ENCODE measurements at regions not wholly inside any gene's neighbourhood (a gene's known extent, or its start where the extent isn't known, plus 50 kb on each side); places are given as distances from the start of the nearest gene placed in this dataset.
"Not testable (repeated sequence)": the region's sequence is repeated elsewhere in the genome, so short reads cannot be mapped to it uniquely, and the experiment has no call there.

DNA sequence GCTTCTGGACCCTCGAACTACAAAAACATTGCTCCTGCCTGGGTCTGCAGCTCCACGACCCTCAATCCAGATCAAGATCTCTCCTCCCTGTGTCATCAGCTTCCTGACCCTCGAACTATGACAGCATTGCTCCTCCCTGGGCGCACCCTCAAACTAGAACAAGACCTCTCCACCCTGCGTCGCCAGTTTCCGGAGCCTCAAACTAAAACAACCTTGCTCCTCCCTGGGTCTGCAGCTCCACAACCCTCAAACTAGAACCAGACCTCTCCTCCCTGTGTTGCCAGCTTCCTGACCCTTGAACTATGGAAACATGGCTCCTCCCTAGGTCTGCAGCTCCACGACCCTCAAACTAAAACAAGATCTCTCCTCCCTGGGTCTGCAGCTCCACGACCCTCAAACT is 339.7 kb upstream of the SULF2 start:
- DNase-seq (ENCODE audit: low spot score), result no peak

DNA sequence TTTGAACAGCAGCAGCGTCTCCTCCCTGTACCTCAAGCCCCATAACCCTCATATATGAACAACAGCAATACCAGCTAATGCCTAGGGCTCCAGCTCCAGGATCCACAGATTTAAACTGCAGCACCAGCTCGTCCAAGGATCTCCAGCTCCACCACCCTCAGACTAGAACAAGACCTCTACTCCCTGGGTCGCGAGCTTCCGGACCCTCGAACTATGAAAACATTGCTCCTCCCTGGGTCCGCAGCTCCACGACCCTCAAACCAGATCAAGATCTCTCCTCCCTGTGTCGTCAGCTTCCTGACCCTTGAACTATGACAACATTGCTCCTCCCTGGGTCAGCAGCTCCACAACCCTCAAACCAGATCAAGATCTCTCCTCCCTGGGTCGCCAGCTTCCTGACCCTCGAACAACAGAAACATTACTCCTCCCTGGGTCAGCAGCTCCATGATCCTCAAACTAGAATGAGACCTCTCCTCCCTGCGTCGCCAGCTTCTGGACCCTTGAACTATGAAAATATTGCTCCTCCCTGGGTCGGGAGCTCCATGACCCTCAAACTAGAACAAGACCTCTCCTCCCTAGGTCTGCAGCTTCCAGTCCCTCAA is 339.0 kb upstream of the SULF2 start:
- no peak for DNase-seq (ENCODE audit: low spot score)

DNA sequence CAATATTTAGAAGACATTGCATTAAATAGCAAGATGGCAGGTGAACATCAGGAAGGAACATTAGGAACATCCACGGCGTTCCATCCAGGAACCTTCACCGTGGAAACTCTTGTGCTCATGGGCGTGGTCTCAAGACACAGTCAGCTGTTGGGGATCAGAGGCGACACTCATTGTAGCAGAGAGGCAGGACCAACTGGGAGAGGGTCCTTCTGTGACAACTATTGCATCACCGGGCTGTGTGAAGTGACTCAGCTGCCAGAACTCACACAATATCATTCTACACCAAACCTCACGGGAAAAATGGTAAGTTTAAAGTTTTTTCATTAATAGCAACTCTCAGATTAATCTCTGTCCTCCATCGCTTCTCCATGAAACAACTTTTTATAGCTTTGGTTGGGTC is 334.8 kb upstream of the SULF2 start:
- no peak for DNase-seq (ENCODE audit: low spot score)

DNA sequence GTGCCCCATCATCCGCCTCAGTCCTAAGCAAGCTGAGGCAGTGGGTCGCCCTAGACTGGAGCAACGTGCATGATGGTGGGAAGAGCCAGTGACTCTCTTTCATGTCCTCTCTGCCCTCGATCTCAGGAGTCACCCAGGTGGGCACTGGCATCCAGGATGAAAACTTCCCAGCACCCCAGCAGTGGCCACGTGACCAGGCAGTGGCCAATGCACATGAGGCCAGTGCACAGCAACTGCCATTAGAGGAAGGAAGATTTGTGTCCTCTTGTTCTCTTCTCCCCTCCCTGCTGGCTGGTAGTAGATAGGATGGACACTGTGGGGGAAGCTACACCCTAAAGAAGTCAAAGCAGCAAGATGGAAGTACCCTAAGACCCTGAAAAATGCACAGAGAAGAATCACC is 334.1 kb upstream of the SULF2 start:
- DNase-seq (ENCODE audit: low spot score), result not testable (repeated sequence)

DNA sequence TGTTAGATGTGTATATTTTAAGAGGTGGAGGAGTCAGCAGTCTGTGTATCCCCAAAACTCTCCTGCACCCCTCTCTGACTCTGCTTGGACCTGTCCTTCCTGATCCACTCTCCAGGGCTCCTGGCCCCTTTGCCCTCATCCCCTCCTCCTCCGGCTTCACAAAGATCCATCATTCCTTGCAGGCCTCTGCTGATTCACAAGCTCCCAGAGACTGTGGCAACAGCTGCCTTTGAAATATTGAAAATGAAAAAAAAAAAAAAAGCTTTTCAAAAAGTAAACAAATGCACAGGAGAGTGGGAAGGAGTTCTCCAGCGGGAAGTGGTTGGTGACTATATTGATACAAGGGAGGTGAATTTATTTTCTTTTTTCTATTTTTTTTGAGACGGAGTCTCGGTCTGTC is 330.2 kb upstream of the SULF2 start:
- DNase-seq (ENCODE audit: low spot score), result no peak

DNA sequence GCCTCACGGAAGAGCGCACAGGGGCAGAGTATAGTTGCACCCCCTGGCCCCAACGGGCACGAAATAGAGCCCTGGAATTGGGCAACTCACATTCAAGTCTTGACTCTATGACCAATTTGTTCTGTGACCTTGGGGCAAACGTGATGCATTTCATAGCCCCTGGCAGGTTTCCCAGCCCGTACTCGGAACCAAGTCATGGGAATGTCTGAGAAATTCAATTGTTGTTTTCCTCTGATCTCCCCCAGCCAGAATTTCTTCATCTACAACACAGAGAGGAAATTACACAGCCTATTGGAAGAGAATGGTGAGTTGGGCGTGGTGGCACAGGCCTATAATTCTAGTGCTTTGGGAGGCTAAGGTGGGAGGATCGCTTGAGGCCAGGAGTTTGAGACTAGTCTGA is 322.3 kb upstream of the SULF2 start:
- no peak for DNase-seq (ENCODE audit: low spot score)

DNA sequence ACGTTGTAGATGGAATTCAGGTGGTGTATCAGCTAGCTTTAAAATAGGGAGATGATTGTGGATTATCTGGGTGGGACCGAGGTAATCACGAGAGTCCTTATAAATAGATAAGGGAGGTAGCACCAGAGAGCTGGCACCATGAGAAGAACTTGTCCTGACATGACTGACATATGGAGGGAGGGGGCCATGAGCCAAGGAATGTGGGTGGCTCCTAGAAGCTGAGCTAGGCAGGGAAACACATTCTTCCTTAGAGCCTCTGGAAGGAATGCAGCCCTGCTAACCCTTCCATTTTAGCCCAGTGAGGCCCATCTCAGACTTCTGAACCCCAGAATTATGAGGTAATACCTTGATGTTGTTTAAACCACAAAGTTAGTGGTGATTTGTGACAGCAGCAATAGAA is 321.1 kb upstream of the SULF2 start:
- no peak for DNase-seq (ENCODE audit: low spot score)

DNA sequence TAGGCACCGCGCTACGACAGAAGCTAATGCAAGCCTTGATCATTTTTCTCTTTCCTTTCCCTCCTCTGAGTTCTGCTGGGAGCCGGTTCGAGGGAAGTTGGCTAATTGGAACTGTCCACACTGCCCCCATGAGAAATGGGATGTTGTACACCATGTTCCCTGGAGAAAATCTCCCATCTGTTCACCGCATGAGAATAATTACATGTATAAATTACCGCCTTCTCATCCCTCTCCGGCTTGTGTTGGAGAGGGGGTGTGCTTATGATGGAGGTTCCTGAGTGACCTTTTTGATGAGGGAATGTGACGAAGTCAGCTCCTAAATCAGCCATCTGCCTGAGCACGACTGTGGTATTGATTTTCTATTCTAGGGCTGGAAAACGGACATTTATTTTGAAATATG is 320.2 kb upstream of the SULF2 start:
- DNase-seq (ENCODE audit: low spot score), result no peak

DNA sequence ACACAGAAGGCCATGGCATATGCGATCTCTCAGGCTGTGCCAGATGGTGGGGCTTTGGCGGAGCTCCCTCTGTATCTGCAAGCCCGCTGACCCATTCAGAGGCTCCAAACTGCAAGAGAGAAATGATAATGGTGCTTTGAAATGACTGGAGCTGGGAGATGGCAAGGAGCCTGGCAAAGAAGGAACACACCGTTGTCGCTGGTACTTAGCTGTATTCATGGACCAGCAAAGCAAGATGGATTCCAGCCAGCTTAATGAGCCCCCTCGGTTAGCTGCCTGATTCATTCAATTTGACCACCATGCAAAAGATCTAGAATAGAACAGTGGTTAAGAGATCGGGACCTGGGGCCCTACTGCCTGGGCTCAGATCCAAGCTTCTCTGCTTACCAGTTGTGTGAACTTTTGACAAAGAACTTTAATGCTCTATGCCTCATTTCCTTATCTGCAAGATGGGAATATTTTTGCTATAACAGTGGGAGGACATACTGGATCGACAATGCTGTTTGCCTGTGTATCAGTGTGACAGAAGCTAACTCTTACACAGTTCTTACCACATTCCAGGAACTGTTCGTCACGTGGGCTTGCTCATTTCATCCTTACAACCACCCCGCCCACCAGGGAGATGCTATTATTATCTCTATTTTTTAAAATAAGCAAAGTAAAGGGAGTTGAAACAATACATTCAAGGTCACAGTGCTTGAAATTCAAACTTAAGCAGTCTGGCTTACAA is 317.8 kb upstream of the SULF2 start:
- DNase-seq (ENCODE audit: low spot score), result no peak

DNA sequence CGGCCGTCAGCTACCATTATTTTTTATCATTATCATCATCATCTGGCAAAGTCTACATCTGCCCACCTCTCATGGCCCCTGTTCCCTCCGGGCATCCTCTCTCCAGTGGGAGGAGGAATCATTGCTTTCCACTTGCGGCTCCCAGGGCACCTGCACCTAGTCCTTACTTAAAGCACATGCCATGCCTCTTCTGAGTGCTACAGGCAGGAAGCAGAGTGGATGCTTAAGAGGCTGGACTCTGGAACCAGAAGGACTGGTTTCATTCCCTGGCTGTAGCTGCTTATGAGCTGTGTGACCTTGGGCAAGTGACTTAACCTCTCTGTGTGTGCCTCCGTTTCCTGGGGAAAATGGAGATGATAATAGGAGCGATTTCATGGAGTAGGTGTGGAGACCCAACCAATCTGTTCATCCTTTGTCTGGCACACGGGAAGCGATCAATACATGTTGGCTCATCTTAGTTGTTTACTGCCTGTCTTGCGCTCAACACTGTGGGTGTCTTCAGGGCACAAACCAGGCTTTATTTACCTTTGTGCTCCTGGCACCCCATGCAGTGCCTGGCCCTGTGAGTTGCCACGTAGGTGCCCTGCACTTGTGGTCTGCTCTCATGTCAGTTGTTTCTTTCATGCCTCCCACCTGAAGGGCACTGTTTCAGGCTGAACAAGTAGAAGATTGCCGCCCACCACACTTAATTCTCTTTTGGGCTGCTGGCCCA is 317.0 kb upstream of the SULF2 start:
- DNase-seq (ENCODE audit: low spot score), result no peak

DNA sequence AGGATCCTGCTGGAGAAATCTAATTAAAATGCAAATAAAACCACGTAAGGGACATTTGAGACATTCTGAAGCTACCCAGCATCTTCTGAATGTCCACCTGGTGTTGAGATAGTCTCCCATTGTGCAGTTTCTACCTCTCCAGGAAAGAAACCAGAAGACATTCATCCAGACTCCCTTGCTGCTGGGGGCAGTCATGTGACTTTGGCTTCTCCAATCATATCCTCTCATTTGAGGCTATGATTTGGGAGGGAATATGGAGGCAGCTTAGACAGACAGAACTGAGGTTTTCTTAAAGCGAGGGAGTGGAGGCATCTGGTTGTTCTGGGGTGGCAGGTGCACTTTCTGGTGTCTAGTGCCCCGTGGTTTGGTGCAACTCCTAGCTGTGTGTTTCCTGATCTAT is 315.2 kb upstream of the SULF2 start:
- DNase-seq (ENCODE audit: low spot score), result no peak

DNA sequence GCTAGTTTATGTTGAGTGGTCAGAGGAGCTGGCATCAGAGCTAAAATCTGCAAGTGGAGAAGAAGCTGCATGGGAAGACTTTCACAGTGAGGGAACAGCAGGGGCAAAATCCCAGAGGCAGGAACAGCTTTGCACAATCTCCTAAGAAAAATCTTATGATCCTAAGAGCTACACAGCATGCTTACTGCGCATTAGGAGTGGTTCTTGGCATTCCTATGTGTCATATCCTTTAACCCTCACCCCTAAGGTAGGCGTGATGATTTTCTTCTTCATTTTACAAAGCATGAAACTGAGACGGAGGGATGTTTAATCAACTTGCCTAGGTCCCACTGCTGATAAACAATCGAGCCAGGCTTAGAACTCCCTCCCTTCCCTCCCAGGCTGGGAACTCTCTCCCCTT is 313.6 kb upstream of the SULF2 start:
- DNase-seq (ENCODE audit: low spot score), result no peak

DNA sequence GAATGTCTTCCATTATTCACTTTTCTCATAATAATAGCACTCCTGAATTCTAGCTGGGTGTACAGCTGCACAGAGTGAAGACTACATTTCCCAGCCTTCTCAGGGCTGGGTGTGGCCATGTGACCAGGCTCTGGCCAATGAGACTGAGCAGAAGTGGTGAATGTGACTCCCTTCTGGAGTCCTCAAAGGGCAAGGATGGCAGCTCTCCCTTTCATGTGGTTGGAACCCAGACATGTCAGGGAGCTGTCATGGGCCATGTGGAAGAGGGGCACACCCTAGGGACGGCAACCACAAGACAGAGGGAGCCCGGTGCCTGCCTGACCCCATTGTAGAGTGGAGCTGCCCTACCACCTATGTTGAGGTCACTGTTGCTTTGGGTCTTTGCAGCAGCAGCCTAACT is 312.8 kb upstream of the SULF2 start:
- no peak for DNase-seq (ENCODE audit: low spot score)

DNA sequence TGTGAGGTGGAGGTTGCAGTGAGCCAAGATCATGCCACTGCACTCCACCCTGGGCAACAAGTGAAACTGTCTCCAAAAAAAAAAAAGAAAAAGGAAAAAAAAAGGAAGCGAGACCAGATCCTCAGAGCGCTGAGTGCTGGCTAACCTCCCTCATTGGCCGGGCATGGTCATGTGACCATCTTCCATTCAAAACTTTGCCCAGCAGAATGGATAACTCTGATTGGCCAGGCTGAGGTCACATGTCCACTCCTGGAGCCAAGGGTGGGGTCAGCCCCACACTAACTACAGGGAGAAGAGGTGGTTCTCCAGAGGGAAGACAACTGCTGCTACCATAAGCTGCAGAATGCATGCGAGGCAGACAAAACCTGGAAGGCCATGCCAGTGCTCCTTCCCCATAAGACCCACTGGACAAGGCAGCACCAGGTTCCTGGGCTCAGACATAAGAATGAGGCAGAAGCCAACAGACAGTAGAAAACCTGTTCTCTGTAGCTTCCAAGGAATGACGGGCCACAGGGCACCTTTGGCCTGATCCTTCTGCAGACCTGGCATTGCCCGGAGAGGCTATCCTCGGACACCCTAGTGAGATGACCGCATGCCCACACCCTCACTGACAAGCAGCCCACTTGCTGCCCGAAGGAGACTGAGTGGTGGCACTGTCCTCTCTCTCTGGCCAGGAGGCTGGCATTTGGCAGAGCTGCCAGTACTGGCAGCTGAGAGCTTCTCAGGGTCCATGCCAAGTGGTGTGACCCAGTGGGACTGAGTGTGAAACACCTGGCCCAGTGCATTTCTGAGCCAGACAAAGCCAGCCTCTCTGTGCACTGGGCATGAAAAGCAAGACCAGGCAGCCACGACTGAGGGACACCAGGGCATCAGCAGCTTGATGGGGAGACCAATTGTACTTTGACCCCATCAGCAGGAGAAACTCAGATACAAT is 311.9 kb upstream of the SULF2 start:
- no peak for DNase-seq (ENCODE audit: low spot score)

DNA sequence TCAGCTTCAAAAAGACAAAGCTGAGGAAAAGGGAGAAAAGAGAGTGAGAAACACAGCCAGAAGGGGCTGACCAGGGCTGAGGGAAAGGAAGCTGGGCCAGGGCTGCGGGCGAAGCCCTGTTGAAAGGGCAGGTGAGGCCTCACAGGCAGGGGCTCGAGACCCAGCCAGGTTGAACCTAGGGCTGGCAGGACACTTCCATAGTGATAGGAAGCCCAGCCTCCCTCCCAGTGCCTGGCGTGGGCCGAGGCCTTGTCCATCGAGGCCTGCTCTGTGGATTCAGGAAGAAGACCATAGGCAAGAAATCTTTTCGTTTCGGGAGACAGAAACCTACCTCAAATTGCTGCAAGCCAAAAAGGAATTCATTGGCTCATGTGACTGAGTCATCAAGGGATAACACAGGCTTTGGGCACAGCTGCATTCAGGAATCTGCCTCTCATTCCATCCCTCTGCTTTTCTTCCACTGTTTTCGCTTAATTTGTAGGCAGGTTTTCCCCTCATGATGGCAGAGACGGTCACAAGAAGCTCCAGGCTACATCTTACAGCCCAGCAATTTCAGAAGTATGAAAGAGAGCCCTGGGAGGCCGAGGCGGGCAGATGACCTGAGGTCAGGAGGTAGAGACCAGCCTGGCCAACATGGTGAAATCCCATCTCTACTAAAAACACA is 311.1 kb upstream of the SULF2 start:
- DNase-seq (ENCODE audit: low spot score), result no peak

DNA sequence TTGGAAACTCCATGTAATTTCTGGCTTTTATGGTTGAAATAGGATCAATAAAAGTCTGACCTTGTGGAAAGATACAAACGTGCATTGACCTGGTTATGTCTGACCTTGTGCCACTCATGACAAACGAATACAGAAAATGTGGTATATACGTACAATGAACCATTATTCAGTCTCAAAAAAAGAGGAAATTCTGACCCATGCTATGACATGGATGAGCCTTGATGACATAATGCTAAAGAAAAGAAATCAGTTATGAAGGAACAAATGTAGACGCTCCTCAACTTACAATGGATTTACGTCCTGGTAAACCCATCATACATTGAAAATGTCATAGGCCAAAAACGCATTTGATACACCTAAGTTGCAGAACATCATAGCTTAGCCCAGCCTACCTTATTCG is 309.7 kb upstream of the SULF2 start:
- DNase-seq (ENCODE audit: low spot score), result no peak

DNA sequence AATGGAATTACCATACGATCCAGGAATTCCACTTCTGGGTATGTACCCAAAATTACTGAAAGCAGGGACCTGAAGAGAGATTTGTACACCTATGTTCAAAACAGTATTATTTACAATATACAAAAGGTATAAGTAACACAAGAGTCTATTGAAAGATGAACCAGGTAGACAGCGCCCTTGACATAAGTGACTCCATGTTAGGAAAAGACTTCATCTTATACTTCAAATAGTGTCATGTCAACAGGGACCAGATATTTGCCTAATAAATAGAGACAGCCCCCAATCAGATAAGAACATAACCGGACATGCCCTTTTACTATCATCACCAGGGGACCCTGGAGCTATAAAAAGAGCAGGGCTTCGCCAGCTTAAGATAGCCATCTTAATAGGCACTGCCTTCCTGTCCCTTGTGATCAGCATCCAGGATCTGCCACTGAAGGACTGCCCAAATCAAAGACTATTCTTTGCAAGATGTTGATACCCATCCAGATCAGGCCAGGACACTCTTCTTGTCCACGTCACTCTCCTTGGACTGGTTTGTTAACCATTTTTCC is 309.0 kb upstream of the SULF2 start:
- no peak for DNase-seq (ENCODE audit: low spot score)

DNA sequence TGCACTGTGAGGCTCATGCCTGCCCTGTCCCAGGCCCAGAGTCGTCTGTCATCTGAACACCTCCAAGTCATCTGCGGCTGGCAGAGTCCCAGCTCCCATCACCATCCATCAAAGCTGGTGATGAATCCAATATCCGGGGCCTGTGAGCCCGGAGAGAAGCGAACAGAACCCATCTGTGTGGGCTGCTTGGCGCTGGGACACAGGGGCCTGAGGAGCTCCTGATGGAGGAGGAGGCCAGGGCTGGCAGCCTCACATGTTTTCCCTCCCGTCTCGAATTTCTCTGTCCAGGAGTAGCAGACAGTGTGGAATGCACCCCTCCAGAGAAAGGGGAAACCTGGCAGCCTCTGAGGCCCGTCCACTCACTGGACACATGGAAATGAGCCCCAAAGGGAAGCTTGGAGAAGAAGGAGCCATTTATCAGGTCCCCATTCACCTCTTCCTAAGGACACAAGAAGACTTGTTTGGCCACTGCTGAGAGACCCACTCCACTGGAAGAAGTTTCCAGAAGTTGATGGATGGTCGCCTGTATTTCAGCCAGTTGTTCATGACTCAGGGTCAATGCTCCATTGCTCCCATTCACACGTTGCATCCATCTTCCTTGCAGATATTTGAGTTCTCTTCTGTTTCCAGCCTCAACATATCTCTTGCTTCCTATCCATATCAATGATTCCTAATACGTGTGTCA is 307.5 kb upstream of the SULF2 start:
- no peak for DNase-seq (ENCODE audit: low spot score)

DNA sequence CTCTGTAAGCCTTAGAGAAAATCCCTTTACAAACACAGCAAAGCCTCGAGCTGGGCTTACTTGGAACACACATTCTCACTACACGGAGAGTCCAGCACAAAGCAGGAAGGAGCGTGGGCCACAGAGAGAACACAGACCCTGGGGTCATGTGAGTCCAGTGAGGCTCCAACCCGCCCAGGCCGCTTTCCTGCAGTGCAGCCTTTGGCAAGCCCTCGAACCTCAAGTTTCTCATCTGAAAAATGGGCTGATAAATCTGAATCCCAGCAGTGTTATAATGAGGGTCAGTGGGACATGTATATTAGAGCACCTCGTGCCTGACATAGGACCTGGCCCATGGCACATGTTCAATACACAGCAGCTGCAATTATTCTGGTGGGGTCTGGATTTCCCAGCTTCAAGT is 305.5 kb upstream of the SULF2 start:
- no peak for DNase-seq (ENCODE audit: low spot score)

DNA sequence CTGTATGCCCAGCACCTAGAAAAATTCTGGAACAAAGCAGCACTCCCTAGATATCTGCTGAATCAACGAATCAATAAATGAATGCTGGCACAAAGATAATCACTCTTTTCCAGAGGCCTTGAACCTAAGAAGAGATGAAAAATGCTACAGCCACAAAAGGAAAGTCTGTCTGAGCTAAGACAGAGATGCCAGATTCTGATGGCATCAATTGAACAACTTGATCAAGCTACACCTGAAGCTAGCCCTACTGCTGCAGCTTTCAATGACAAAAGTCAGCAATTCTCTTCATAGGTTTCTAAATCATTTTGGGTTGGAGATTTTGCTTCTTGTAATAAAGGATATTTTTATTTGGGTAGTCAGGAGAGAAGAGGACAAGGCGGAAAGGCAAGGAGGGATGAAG is 305.0 kb upstream of the SULF2 start:
- DNase-seq (ENCODE audit: low spot score), result no peak

DNA sequence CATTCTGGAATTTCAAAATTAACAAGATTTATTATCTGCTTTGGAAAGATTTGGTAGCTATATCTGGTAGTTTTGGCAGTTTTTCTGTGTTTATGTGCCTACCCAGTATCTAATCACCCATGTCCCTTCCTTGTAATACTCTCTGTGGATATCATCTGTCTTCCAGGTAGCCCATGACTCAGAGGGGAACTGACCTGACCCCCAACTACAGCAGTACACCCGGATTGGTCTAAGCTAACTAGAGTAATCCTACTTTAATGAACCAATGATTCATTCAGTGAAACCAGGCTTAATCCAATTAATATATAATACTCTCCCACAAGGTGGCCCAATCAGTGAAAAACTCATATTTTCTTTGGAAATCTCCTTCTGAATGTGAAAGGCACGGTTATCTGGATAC is 295.3 kb upstream of the SULF2 start:
- no peak for DNase-seq (ENCODE audit: low spot score)
